ENCODE measurements at regions not wholly inside any gene's neighbourhood (a gene's known extent, or its start where the extent isn't known, plus 50 kb on each side); places are given as distances from the start of the nearest gene placed in this dataset.

GRCh38 chr10:10517866-10518265, 499.8 kb upstream of the CELF2 start:
- TF ChIP-seq FOXA2 (IDR thresholded peaks at IDR 0.05) (no peak), NR2F2 (IDR thresholded peaks at IDR 0.05) (no peak), ATF3 (IDR thresholded peaks at IDR 0.05) (no peak), HNF4G (IDR thresholded peaks at IDR 0.05) (no peak), YY1 (IDR thresholded peaks at IDR 0.05) (no peak), ZBTB33 (IDR thresholded peaks at IDR 0.05) (no peak), TAF1 (conservative IDR thresholded peaks at IDR 0.05) (no peak), REST (IDR thresholded peaks at IDR 0.05) (no peak), GABPA (IDR thresholded peaks at IDR 0.05 in 1 of 2, conservative IDR thresholded peaks at IDR 0.05 in 1 of 2) (no peak), MAX (IDR thresholded peaks at IDR 0.05) (no peak), JUND (IDR thresholded peaks at IDR 0.05) (no peak), RAD21 (IDR thresholded peaks at IDR 0.05) (no peak), HNF4A (conservative IDR thresholded peaks at IDR 0.05) (no peak)
- Histone ChIP-seq H3K27me3 (ENCODE audit: control insufficient read depth in 4 of 4, insufficient read depth in 4 of 4, low read length in 3 of 4) (no peaks in the 10 kb centered on the region), H3K27ac (ENCODE audit: low read depth in 1 of 2, low read length in 2 of 2) (no peak overlapping the region), H3K9ac (ENCODE audit: low read depth in 1 of 2, low read length in 2 of 2) (no peak overlapping the region), H3K36me3 (ENCODE audit: control insufficient read depth in 4 of 4, insufficient read depth in 3 of 4, low read depth in 1 of 4, low read length in 3 of 4) (no peaks in the 10 kb centered on the region), H3K4me1 (ENCODE audit: control insufficient read depth in 4 of 4, insufficient read depth in 4 of 4, low read length in 3 of 4) (no peaks in the 10 kb centered on the region), H3K4me3 (ENCODE audit: low read depth in 1 of 3, low read length in 3 of 3) (no peak overlapping the region), H3K9me3 (ENCODE audit: control insufficient read depth in 4 of 4, low read length in 3 of 4) (no peaks in the 10 kb centered on the region)
- WGBS, result 58% methylated on average over 4 of the region's 4 CpGs
- DNase-seq (ENCODE audit: low spot score), result no peak

GRCh38 chr10:10519674-10520073, 498.0 kb upstream of the CELF2 start:
- no peaks in the 10 kb centered on the region for H3K4me1 ChIP-seq (ENCODE audit: control insufficient read depth in 4 of 4, insufficient read depth in 4 of 4, low read length in 3 of 4)
- H3K36me3 ChIP-seq (ENCODE audit: control insufficient read depth in 4 of 4, insufficient read depth in 3 of 4, low read depth in 1 of 4, low read length in 3 of 4), result no peaks in the 10 kb centered on the region
- H3K9ac ChIP-seq (ENCODE audit: low read depth in 1 of 2, low read length in 2 of 2), result no peak overlapping the region
- TF ChIP-seq JUND (IDR thresholded peaks at IDR 0.05) (no peak), YY1 (IDR thresholded peaks at IDR 0.05) (no peak), HNF4G (IDR thresholded peaks at IDR 0.05) (no peak), EGR1 (IDR thresholded peaks at IDR 0.05; ENCODE audit: low read depth in 2 of 2) (no peak), CTCF (IDR thresholded peaks at IDR 0.05; ENCODE audit: low read depth, low read length, missing input control) (no peak), FOXA2 (IDR thresholded peaks at IDR 0.05) (no peak), REST (IDR thresholded peaks at IDR 0.05) (no peak), ZBTB33 (IDR thresholded peaks at IDR 0.05) (no peak)
- H3K27me3 ChIP-seq (ENCODE audit: control insufficient read depth in 4 of 4, insufficient read depth in 4 of 4, low read length in 3 of 4), result no peaks in the 10 kb centered on the region
- H3K27ac ChIP-seq (ENCODE audit: low read depth in 1 of 2, low read length in 2 of 2), result no peak overlapping the region
- WGBS, result 90% methylated on average over 3 of the region's 3 CpGs
- no peaks in the 10 kb centered on the region for H3K9me3 ChIP-seq (ENCODE audit: control insufficient read depth in 4 of 4, low read length in 3 of 4)
- DNase-seq (ENCODE audit: low spot score), result no peak
- H3K4me3 ChIP-seq (ENCODE audit: low read depth in 1 of 3, low read length in 3 of 3), result no peak overlapping the region
